GM12878 (cell line): ENCODE measurements at regions not wholly inside any gene's neighbourhood (a gene's known extent, or its start where the extent isn't known, plus 50 kb on each side); places are given as distances from the start of the nearest gene placed in this dataset.

Source experiments
- EP300 ChIP-seq, 2 experiments: fragments of 150-350 bp in 1 of 2; IDR thresholded peaks; 2 replicates each; pipeline ENCODE4 v1.6.1; 2011 to 2012; ENCODE audit warnings: low read depth in 2 of 2, low read length in 2 of 2, borderline replicate concordance in 1 of 2, improper control_type of control experiment in 1 of 2, inconsistent platforms in 1 of 2; ENCODE audit not compliant: control insufficient read depth in 1 of 2
- POLR2A ChIP-seq: IDR thresholded peaks from 2 replicates; pipeline ENCODE4 v1.6.1; 2011; ENCODE audit warnings: low read depth, mild to moderate bottlenecking, low read length
- POLR2AphosphoS5 ChIP-seq: IDR thresholded peaks from 2 replicates; pipeline ENCODE4 v1.6.1; 2011; ENCODE audit warnings: mild to moderate bottlenecking, low read length, inconsistent platforms
- YY1 ChIP-seq: IDR thresholded peaks from 2 replicates; pipeline ENCODE4 v1.6.1; 2011; ENCODE audit warnings: low read depth, mild to moderate bottlenecking, low read length
- TF ChIP-seq, protein P1 (sequence below), 3 experiments: IDR thresholded peaks in 2 of 3; conservative IDR thresholded peaks in 1 of 3; 2 replicates each; pipeline ENCODE4 v1.5.1; 2011; ENCODE audit warnings: low read depth in 3 of 3, low read length in 3 of 3, mild to moderate bottlenecking in 3 of 3, control low read depth in 2 of 3, moderate library complexity in 2 of 3, inconsistent platforms in 1 of 3, mixed read lengths in 1 of 3; ENCODE audit not compliant: control insufficient read depth in 2 of 3, insufficient read depth in 1 of 3; ENCODE audit errors: extremely low read depth in 1 of 3
- TF ChIP-seq, protein P2 (sequence below): IDR thresholded peaks from 2 replicates; pipeline ENCODE4 v1.6.1; 2011; ENCODE audit warnings: mild to moderate bottlenecking, low read depth, low read length, moderate library complexity; ENCODE audit not compliant: insufficient replicate concordance

- TF ChIP-seq, protein P1, sequence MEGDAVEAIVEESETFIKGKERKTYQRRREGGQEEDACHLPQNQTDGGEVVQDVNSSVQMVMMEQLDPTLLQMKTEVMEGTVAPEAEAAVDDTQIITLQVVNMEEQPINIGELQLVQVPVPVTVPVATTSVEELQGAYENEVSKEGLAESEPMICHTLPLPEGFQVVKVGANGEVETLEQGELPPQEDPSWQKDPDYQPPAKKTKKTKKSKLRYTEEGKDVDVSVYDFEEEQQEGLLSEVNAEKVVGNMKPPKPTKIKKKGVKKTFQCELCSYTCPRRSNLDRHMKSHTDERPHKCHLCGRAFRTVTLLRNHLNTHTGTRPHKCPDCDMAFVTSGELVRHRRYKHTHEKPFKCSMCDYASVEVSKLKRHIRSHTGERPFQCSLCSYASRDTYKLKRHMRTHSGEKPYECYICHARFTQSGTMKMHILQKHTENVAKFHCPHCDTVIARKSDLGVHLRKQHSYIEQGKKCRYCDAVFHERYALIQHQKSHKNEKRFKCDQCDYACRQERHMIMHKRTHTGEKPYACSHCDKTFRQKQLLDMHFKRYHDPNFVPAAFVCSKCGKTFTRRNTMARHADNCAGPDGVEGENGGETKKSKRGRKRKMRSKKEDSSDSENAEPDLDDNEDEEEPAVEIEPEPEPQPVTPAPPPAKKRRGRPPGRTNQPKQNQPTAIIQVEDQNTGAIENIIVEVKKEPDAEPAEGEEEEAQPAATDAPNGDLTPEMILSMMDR (IDR thresholded peaks at IDR 0.05 in 2 of 3, conservative IDR thresholded peaks at IDR 0.05 in 1 of 3; ENCODE audit: control insufficient read depth in 2 of 3, extremely low read depth in 1 of 3, insufficient read depth in 1 of 3, low read depth in 3 of 3, low read length in 3 of 3): no peak
- TF ChIP-seq POLR2AphosphoS5 (no peak), EP300 (IDR thresholded peaks at IDR 0.05; ENCODE audit: borderline replicate concordance in 1 of 2, control insufficient read depth in 1 of 2, low read depth in 2 of 2, low read length in 2 of 2) (no peak), YY1 (no peak), POLR2A (no peak)
- TF ChIP-seq, protein P2, sequence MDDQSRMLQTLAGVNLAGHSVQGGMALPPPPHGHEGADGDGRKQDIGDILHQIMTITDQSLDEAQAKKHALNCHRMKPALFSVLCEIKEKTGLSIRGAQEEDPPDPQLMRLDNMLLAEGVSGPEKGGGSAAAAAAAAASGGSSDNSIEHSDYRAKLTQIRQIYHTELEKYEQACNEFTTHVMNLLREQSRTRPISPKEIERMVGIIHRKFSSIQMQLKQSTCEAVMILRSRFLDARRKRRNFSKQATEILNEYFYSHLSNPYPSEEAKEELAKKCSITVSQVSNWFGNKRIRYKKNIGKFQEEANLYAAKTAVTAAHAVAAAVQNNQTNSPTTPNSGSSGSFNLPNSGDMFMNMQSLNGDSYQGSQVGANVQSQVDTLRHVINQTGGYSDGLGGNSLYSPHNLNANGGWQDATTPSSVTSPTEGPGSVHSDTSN: no peak
Observed at GRCh38 chr4:64967286-64967685, 558.0 kb upstream of the TECRL start.
